Activated CD8-positive, alpha-beta T cell treated with anti-CD3 and anti-CD28 coated beads, Interleukin-2, amount 10 ng/mL, durations not matched to agents 7 days and 5 days (primary cell): ENCODE measurements at regions not wholly inside any gene's neighbourhood (a gene's known extent, or its start where the extent isn't known, plus 50 kb on each side); places are given as distances from the start of the nearest gene placed in this dataset.

Experiments used
- ATAC-seq: fragments of 150-1000 bp; cut with Tn5 transposase; one replicate; pipeline ENCODE4 v1.10.0; 2021; ENCODE audit warnings: moderate library complexity
- CTCF ChIA-PET: fragments of 350-600 bp; sonication (Branson Sonifier 250); formaldehyde crosslinking; loops from one replicate; lab custom pipeline; 2021; ENCODE audit warnings: antibody characterized with exemption; lab: Charles Lee
- POLR2A ChIA-PET: fragments of 350-600 bp; sonication (Branson Sonifier 250); formaldehyde crosslinking; loops from one replicate; lab custom pipeline; 2021; ENCODE audit warnings: antibody characterized with exemption; lab: Charles Lee
- DNase-seq: peaks from one replicate; pipeline ENCODE4 v3.0.0-alpha.2; 2020
- H3K27ac Mint-ChIP-seq: one replicate; pipeline ENCODE4 v1.8.0; 2021; ENCODE audit warnings: mild to moderate bottlenecking, mixed read lengths
- H3K27me3 Mint-ChIP-seq: one replicate; pipeline ENCODE4 v1.8.0; 2021; ENCODE audit warnings: low read depth, mixed read lengths
- H3K36me3 Mint-ChIP-seq: one replicate; pipeline ENCODE4 v1.8.0; 2021; ENCODE audit warnings: low read depth, mixed read lengths
- H3K4me1 Mint-ChIP-seq: one replicate; pipeline ENCODE4 v1.8.0; 2021; ENCODE audit warnings: low read depth, mixed read lengths
- H3K4me3 Mint-ChIP-seq: one replicate; pipeline ENCODE4 v1.8.0; 2021; ENCODE audit warnings: mild to moderate bottlenecking, mixed read lengths
- H3K9me3 Mint-ChIP-seq: one replicate; pipeline ENCODE4 v1.8.0; 2022; ENCODE audit warnings: mixed read lengths; ENCODE audit not compliant: insufficient read depth

DNA sequence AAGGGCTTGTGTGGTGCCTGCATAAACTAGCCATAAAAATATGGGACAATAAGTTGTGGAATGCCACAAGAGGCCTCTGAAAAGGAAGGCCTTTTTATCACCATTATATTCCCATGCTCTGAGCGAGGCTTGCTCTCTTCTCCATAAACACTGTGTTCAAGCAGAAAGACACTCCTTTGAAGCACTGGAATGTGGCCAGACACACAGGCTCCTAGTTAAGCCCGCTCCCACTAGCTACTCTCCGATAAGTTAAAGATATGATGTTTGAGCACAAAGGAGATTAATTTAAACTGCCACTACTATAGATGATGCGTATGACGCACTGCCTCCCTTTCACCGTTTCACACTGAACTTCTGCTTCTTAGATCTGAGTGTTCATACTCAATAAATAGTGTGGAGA is 188.7 kb upstream of the TWIST2 start:
- H3K27me3 Mint-ChIP-seq, result peaks cover 4% of the 10 kb centered on the region

DNA sequence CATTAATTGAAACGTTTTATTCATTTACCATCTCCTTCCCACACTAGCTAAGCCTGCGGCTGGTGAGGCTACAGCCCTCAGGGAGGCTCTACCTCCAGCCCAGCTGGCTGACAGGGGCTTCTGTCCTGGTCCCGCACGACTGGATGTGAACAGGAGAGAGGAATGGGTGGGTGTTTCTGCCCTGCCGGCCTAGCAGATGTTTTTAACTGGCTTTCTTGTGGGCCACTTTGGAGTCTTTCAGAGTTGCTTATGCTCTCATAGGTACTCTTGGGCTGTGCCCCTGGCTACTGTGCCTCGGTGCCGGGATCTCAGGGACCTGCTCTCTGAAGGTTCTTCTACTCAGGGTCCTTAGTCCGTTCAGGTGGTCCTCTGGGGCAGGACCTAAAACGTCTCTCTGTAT is 184.3 kb upstream of the TWIST2 start:
- H3K4me1 Mint-ChIP-seq, result no peaks in the 10 kb centered on the region
- H3K9me3 Mint-ChIP-seq, result no peaks in the 10 kb centered on the region
- no peak overlapping the region for H3K27ac Mint-ChIP-seq
- DNase-seq (no peak), ATAC-seq (no peak)
- no peak overlapping the region for H3K4me3 Mint-ChIP-seq
- no peaks in the 10 kb centered on the region for H3K36me3 Mint-ChIP-seq
- ChIA-PET CTCF (no interaction called here), POLR2A (interaction anchor here (0.6 kb wide), 1 partner anchor 188 kb away, joined by 4 read pairs; no protein-coding TSS in a partner anchor)
- peaks cover 14% of the 10 kb centered on the region for H3K27me3 Mint-ChIP-seq

More for the DNA sequence above, 188.7 kb upstream of the TWIST2 start:
- no peak overlapping the region for H3K4me3 Mint-ChIP-seq
- CTCF ChIA-PET, result no interaction called here
- ATAC-seq, result no peak
- no peaks in the 10 kb centered on the region for H3K9me3 Mint-ChIP-seq
- no peak overlapping the region for H3K27ac Mint-ChIP-seq
- DNase-seq, result no peak
- POLR2A ChIA-PET, result no interaction called here
- H3K4me1 Mint-ChIP-seq, result no peaks in the 10 kb centered on the region
- H3K36me3 Mint-ChIP-seq, result no peaks in the 10 kb centered on the region

DNA sequence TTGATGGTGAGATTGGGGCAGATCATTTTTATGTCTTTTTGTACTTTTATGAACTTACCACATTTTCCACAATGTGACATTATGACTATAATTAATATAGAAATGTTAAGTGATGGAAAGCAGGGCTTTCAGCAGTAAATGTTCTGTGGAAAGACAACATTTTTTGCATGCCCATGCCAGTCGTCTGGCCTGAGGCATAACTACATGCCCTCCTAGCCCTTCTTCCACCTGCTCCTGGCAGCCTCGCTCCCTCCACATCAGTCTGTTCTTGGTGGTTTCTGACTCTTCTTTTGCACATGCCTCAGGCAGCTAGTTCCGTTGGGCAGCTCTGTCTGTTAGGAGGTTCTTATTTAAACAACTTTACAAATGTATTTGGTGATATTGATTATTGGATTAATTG is 182.0 kb upstream of the TWIST2 start:
- H3K9me3 Mint-ChIP-seq, result no peaks in the 10 kb centered on the region
- no peaks in the 10 kb centered on the region for H3K4me1 Mint-ChIP-seq
- no peak overlapping the region for H3K27ac Mint-ChIP-seq
- CTCF ChIA-PET, result no interaction called here
- no peaks in the 10 kb centered on the region for H3K36me3 Mint-ChIP-seq
- peaks cover 20% of the 10 kb centered on the region for H3K27me3 Mint-ChIP-seq
- POLR2A ChIA-PET, result no interaction called here
- ATAC-seq, result no peak
- no peak overlapping the region for H3K4me3 Mint-ChIP-seq
- DNase-seq, result no peak

DNA sequence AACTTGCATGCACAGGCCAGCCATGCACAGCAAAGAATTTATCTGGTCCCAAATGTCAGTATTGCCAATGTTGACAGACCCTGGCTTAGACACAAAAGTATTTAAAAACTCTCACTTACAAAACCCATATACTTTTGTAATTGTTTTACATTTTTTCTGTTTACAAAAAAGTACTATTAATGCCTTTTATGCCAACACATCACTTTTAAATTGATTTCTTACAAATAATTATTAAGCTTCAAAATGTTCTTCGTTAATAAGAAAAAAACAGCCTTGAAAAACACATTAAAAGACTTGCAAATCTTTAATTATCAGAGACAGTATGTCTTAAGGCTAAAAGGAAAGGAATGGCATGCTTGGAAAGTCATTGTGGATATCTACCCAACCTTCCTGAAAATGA is 181.3 kb upstream of the TWIST2 start:
- no peak overlapping the region for H3K4me3 Mint-ChIP-seq
- ATAC-seq, result no peak
- H3K9me3 Mint-ChIP-seq, result no peaks in the 10 kb centered on the region

DNA sequence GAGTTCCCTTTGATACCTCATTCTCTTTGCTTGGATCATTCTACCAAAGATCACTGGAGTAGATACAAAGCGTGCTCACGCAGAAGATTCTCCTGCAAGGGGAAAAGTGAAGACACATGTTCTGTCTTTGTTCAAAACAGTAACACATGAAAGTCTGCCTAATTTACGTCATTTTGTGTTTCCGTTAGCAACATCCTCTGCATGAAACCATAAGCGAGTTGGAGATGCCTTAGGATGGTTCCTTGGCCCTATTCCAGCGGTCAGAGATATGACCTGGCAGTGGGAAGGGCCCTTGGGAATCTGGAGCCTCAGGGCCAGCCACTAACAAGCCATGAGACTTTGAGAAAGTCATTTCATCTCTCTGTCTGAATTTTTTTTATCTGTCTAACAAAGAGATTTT is 180.9 kb upstream of the TWIST2 start:
- POLR2A ChIA-PET, result no interaction called here
- ATAC-seq (no peak), DNase-seq (no peak)
- Mint-ChIP-seq H3K4me1 (no peaks in the 10 kb centered on the region), H3K4me3 (no peak overlapping the region), H3K36me3 (no peaks in the 10 kb centered on the region), H3K27ac (no peak overlapping the region), H3K27me3 (peaks cover 19% of the 10 kb centered on the region), H3K9me3 (no peaks in the 10 kb centered on the region)
- CTCF ChIA-PET, result no interaction called here

More for the DNA sequence above, 181.3 kb upstream of the TWIST2 start:
- CTCF ChIA-PET, result no interaction called here
- DNase-seq, result no peak
- Mint-ChIP-seq H3K27ac (no peak overlapping the region), H3K36me3 (no peaks in the 10 kb centered on the region), H3K27me3 (peaks cover 19% of the 10 kb centered on the region), H3K4me1 (no peaks in the 10 kb centered on the region)
- POLR2A ChIA-PET, result no interaction called here

DNA sequence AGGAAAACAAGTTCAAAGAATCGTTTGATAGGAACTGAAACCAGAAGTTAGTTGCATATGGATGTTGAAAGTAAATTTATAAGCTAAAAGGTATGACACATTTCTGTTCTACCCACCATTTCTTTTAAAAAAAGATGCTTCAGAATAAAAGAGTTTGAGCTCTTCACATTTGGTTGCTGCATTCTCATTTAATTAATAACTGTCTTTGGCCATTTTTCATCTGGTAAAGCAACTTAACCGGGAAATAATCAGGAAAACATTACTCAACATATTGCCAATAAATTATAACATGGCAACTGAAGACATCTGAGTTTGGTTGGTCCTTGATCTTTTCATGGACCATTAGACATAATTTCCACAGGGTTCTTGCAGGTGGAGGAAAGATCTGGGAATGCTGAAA is 180.2 kb upstream of the TWIST2 start:
- CTCF ChIA-PET, result no interaction called here
- POLR2A ChIA-PET, result no interaction called here

DNA sequence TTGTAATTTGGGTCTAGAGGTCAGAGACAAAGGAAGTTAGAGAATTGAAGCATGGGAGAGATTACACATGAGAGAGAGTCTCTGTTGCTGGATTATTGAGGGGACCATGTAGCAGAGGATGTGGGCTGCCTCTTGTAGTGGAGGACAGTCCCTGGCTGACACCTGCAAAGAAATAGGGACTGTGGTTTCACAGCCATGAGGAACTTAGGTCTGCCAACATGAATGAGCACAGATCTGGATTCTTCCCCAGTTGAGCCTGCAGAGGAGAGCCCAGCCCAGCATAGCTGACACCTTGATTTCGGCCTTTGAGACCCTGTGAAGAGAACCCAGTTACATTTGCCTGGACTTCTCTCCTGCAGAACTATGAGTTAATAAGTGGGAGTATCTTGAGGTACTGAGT is 179.5 kb upstream of the TWIST2 start:
- H3K4me1 Mint-ChIP-seq, result no peaks in the 10 kb centered on the region
- no peaks in the 10 kb centered on the region for H3K36me3 Mint-ChIP-seq
- H3K9me3 Mint-ChIP-seq, result no peaks in the 10 kb centered on the region
- POLR2A ChIA-PET, result no interaction called here
- ATAC-seq (no peak), DNase-seq (no peak)
- no peak overlapping the region for H3K27ac Mint-ChIP-seq
- CTCF ChIA-PET, result no interaction called here
- peaks cover 19% of the 10 kb centered on the region for H3K27me3 Mint-ChIP-seq
- H3K4me3 Mint-ChIP-seq, result no peak overlapping the region

More for the DNA sequence above, 180.2 kb upstream of the TWIST2 start:
- H3K9me3 Mint-ChIP-seq, result no peaks in the 10 kb centered on the region
- H3K4me3 Mint-ChIP-seq, result no peak overlapping the region
- ATAC-seq (no peak), DNase-seq (no peak)
- no peak overlapping the region for H3K27ac Mint-ChIP-seq
- H3K27me3 Mint-ChIP-seq, result peaks cover 19% of the 10 kb centered on the region
- no peaks in the 10 kb centered on the region for H3K36me3 Mint-ChIP-seq
- H3K4me1 Mint-ChIP-seq, result no peaks in the 10 kb centered on the region

DNA sequence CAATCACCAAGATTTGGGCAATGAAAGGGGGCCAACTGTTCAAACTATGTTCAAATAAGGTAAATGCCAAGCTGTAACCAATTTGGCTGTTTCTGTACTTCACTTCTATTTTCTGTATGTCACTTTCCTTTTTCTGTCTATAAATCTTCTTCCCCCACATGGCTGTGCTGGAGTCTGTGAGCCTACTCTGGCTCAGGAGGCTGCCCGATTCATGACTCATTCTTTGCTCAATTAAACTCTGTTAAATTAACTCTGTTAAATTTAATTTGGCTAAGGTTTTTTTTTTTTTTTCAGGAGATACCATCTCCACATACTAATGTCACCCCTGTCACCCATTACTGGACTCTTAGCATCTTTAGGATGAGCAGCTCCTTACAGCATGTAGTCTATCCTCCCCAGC is 178.8 kb upstream of the TWIST2 start:
- ChIA-PET POLR2A (no interaction called here), CTCF (no interaction called here)
- Mint-ChIP-seq H3K9me3 (no peaks in the 10 kb centered on the region), H3K4me1 (no peaks in the 10 kb centered on the region), H3K27me3 (peaks cover 19% of the 10 kb centered on the region), H3K4me3 (no peak overlapping the region), H3K36me3 (no peaks in the 10 kb centered on the region), H3K27ac (no peak overlapping the region)
- no peak for DNase-seq
- ATAC-seq, result no peak

DNA sequence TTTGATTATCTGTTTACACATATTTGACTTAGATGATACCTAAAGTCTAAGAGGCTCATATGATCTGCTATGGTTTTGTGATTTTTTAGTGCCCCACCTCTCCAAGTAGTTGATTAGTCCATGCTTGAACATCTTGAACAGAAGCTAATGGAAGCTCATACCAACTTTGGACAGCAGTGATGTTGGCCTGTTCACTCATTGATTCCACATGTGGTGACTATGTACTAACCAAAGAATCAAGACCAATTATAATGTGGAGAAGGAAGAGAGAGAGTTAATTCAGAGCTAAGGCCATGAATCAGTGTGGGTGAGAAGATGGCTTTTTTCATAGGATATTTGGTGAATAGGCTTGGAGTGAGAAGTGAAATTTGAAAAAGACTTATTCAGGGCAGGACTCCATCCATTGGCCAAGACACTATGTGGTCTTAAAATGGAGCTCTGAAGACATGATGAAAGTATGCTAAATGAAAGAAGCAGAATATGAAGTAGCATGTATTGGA is 178.3 kb upstream of the TWIST2 start:
- no peak for ATAC-seq
- ChIA-PET POLR2A (no interaction called here), CTCF (no interaction called here)
- DNase-seq, result no peak
- no peaks in the 10 kb centered on the region for H3K36me3 Mint-ChIP-seq
- H3K4me1 Mint-ChIP-seq, result no peaks in the 10 kb centered on the region
- no peak overlapping the region for H3K4me3 Mint-ChIP-seq
- peaks cover 16% of the 10 kb centered on the region for H3K27me3 Mint-ChIP-seq
- H3K27ac Mint-ChIP-seq, result no peak overlapping the region
- no peaks in the 10 kb centered on the region for H3K9me3 Mint-ChIP-seq

DNA sequence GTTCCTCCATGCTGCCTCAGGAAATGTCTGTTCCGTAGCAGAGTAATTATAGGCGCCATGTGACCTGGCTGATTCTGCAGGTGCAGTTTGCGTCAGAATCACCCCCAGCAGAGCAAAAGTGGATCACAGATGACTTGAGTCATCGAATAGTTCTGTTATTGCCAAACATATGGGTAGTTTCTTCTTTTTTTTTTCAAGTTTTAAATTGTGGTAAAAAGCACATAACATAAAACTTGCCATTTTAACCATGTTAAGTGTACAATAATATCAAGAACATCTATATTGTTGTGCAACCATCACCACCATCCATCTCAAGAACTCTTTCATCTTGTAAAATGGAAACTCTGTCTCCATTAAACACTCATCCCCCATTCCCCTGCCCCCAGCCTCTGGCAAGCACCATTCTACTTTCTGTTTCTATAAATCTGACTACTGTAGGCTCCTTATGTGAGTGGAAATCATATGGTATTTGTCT is 177.7 kb upstream of the TWIST2 start:
- ATAC-seq (no peak), DNase-seq (no peak)
- POLR2A ChIA-PET, result no interaction called here

DNA sequence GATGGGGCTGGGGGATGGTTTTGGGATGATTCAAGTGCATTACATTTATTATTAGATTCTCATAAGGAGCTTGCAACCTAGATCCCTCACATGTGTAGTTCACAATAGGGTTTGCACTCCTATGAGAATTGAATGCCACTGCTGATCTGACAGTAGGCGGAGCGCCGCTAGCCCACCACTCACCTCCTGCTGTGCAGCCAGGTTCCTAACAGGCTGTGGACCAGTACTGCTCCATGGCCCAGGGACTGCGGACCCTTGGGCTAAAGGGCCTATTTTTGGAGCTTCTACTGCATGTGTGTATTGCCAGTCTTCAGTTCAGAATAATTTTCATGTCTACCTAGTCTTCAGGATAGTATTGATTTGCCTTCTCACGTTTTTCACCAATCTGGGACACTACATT is 165.3 kb upstream of the TWIST2 start:
- ATAC-seq (no peak), DNase-seq (no peak)
- H3K36me3 Mint-ChIP-seq, result peaks cover 3% of the 10 kb centered on the region
- H3K9me3 Mint-ChIP-seq, result peaks cover 5% of the 10 kb centered on the region
- no peak overlapping the region for H3K27ac Mint-ChIP-seq
- H3K4me1 Mint-ChIP-seq, result no peaks in the 10 kb centered on the region
- POLR2A ChIA-PET, result no interaction called here
- H3K4me3 Mint-ChIP-seq, result no peak overlapping the region
- CTCF ChIA-PET, result no interaction called here
- H3K27me3 Mint-ChIP-seq, result peaks cover 21% of the 10 kb centered on the region

More for the DNA sequence above, 177.7 kb upstream of the TWIST2 start:
- CTCF ChIA-PET, result no interaction called here
- no peaks in the 10 kb centered on the region for H3K36me3 Mint-ChIP-seq
- H3K27ac Mint-ChIP-seq, result no peak overlapping the region
- H3K4me3 Mint-ChIP-seq, result no peak overlapping the region
- H3K9me3 Mint-ChIP-seq, result no peaks in the 10 kb centered on the region
- H3K27me3 Mint-ChIP-seq, result peaks cover 16% of the 10 kb centered on the region
- H3K4me1 Mint-ChIP-seq, result no peaks in the 10 kb centered on the region

DNA sequence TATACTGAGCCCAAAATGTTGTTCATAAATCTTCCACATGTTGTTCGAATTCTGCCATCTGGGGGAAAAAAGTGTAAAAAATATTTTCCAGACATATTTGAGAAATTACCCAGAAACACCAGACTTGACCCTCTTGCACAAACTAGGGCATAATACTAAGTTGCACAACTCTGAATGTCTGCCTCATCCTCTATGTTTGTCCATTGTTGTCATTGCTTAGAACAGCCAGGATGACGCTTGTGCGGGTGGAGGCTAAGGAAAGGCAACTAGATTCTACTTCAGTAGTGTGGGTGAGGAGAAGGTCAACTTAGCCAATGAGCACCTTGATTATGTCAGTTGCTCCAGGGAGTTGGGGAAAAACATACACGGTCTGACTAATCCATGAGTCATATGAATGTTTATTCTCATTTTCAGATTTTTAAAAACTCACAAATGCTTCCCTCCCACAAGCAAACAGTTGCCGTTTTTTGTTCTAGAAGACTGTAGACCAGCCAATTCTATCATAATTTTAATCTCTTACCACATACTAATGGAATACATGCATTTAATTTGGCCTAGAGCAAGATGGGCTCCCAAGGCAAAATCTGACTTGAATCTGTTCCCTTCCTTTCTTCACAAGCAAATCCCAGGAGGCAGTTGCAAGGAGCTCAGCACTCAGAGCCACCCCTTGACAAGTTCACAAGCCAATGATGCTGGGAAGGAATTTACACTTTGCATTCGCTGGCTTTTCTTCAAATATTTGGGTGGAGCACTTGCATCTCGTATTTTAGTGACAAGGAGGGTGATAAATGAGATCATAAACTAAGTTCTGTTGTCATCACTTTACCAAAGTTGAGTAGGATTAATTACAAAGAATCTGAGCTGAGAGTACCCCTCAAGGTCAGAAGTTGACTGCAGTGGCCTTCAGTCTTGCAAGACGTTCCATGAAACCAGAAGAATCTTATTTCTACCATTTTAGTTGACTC is 163.2 kb upstream of the TWIST2 start:
- DNase-seq, result no peak
- Mint-ChIP-seq H3K4me3 (no peak overlapping the region), H3K4me1 (no peaks in the 10 kb centered on the region), H3K36me3 (no peaks in the 10 kb centered on the region), H3K27ac (no peak overlapping the region), H3K27me3 (peaks cover 8% of the 10 kb centered on the region), H3K9me3 (no peaks in the 10 kb centered on the region)
- no peak for ATAC-seq
- POLR2A ChIA-PET, result no interaction called here
- CTCF ChIA-PET, result no interaction called here
